ENCODE measurements at regions not wholly inside any gene's neighbourhood (a gene's known extent, or its start where the extent isn't known, plus 50 kb on each side); places are given as distances from the start of the nearest gene placed in this dataset.

- no peak for ATAC-seq
- DNase-seq (ENCODE audit: low spot score): no peak
Observed at GRCh38 chr18:76134628-76135027, 360.4 kb downstream of the ZNF516 start.

DNA sequence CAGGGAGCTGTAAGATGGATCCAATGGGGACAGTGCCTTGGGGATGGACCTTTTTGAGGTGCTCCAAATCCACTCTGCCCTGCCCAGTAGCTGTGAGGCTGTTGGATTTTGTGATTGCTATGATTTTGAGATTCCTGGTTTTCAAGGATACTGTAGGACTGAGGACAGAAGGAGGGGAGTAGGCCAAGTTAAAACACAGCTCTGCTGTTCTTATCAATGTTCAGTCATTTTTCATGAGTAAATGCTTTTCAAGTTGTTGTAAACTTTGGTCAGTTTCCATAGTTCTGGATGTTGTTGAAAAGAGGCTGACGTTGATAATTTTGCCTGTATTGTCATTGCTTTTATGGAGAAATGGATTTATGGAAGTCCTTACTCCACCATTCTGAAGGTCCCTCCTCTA lies 361.2 kb downstream of the ZNF516 start:
- no peak for DNase-seq (ENCODE audit: low spot score)
- no peak for ATAC-seq

DNA sequence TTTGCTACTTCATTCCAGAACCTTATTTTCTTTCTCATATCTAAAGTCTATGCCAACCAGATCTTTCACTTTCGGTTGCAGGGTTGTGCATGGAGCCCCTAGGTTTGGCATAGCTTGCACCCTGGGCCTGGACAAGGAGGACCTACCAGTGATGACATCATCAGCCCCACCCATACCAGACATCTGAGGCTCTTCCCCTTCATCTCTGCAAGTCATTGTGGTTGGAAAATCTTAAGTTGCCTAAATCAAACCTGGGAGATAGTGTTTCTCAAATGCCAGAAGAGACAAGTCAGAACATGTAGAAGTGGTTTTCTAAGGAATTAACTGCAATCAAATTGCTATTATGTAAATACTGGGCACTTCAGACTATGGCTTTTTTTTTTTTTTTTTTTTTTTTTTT lies 363.3 kb downstream of the ZNF516 start:
- DNase-seq (ENCODE audit: low spot score) (no peak), ATAC-seq (no peak)

- ATAC-seq (no peak), DNase-seq (ENCODE audit: low spot score) (no peak)
Observed at GRCh38 chr18:76130845-76131244, 364.2 kb downstream of the ZNF516 start.

GRCh38 chr18:76126327-76126726 lies 368.7 kb downstream of the ZNF516 start:
- ATAC-seq (no peak), DNase-seq (ENCODE audit: low spot score) (no peak)

GRCh38 chr18:76121011-76121410 lies 374.0 kb downstream of the ZNF516 start:
- DNase-seq (ENCODE audit: low spot score) (no peak), ATAC-seq (no peak)

GRCh38 chr18:76115580-76115979 lies 379.5 kb downstream of the ZNF516 start:
- DNase-seq (ENCODE audit: low spot score): no peak
- ATAC-seq: no peak

- no peak for ATAC-seq
- no peak for DNase-seq (ENCODE audit: low spot score)
Observed at GRCh38 chr18:76113101-76113500, 381.9 kb downstream of the ZNF516 start.

GRCh38 chr18:76102626-76103025 lies 392.4 kb downstream of the ZNF516 start:
- DNase-seq (ENCODE audit: low spot score) (no peak), ATAC-seq (no peak)

GRCh38 chr18:76102156-76102555 lies 392.9 kb downstream of the ZNF516 start:
- DNase-seq (ENCODE audit: low spot score): no peak
- no peak for ATAC-seq

DNA sequence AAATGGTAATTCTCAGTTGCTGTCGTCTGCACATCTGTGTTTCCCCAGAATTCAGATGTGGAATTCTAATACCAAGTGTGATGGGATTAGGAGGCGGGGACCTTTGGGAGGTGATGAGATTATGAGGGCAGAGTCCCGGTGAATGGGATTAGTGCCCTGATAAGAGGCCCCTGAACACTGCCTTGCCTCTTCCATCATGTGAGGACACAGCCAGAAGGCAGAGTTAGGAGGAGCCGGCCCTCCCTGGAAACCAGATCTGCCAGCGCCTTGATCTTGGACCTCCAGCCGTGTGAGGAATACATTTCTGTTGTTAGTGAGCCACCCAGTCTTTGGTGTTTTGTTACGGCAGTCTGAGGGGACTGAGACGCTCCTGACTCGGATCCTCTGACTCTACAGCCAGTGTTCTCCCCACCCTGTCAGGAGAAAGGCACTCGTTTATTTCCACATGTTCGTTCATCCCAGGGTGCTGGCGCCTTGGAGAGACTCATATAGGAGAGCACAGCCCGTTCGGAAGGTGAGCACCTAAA lies 395.0 kb downstream of the ZNF516 start:
- ATAC-seq: no peak
- DNase-seq (ENCODE audit: low spot score): no peak

DNA sequence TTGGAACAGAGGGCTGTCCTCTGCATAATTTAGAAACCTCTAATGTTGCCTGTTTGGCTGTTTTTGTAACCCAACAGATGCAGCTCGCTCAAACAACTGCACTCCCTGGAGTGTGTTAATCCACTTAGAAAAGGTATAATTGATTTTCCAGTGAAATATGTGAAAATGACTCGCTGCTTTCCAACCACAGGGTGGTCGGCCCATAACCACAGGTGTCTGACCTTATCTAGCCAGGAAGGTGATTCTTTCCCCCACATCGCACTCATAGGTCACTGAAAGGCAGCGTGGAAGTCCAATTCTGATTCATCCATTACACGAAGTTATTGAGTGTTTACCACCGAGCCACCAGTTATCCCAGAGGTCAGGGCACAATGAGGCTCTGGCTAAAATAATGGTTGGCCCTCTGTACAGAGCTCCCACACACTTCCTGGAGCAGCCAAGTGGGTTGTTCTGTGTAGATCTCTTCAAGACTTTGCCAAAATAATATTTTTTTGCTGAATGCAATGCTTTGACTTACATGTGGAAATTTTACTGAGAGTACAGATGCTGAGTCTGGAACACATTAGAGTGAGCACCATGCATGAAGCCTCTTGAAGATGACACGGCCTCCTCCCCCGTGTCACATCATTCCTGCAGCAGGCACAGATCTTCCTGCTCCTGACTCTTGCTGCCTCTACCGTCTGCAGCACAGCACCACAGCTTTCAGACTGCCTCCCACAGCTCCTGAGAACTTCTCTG lies 396.2 kb downstream of the ZNF516 start:
- no peak for DNase-seq (ENCODE audit: low spot score)
- ATAC-seq: no peak

DNA sequence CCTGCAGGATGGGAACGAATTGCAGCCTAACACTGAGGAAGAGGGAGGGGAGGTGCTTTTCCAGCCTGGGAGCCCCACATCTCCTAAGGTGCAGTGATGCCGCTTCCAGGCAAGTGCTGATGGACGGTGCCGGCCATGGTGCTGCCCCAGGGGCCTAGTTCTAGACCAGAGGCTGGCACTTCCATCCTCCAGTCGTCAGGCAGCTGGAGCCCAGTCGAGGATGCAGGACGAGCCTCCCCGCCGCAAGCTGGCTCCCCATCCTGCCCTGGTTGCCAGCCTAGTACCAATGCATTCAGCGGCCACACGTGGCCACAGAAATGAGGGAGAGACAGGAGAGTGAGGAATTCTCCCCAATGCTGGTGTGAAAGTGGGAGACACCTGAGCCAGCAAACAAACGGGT lies 413.5 kb downstream of the ZNF516 start:
- ATAC-seq: no peak

DNA sequence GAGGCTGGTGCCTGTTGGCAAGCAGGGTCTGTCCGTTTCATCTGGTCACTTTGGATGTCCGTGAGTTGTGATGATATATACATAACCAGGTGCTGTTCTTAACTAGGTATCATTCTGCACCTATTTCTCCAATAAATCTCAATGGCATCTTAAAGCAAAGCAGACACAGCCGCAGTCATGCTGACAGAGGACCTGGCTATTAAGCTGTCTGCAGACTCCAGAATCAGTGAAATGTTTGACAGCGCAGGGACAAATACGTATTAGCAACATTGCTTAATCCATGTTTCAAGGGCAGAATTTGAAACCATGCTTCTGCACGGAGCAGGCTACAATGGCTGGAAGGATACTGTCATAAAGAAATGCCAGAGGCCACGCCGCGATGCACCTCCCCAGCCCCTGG lies 414.6 kb downstream of the ZNF516 start:
- no peak for DNase-seq (ENCODE audit: low spot score)

More for the DNA sequence above, 413.5 kb downstream of the ZNF516 start:
- no peak for DNase-seq (ENCODE audit: low spot score)

GRCh38 chr18:76075777-76076176 lies 419.3 kb downstream of the ZNF516 start:
- DNase-seq (ENCODE audit: low spot score) (no peak), ATAC-seq (no peak)

More for the DNA sequence above, 414.6 kb downstream of the ZNF516 start:
- no peak for ATAC-seq

GRCh38 chr18:76064998-76065397 lies 430.0 kb downstream of the ZNF516 start:
- no peak for DNase-seq (ENCODE audit: low spot score)
- no peak for ATAC-seq

DNA sequence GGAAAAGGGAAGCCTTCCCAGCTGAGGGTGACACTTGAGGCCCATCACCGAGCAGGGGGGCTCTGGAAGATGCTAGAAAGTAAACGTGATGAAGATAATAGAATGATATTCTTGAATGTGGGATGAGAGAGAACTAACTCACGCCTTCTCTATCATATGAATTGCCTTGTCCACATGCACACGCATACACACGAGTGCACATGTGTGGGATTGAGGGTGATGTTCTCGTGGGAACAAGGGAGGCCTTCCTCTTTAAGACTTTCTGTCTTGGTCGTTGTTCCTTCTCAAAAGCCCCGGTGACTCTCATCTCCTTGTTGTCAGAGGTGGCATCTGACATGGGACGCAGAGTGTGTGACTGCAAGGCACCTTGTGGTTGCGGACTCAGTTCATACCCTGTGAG lies 436.9 kb downstream of the ZNF516 start:
- DNase-seq (ENCODE audit: low spot score) (no peak), ATAC-seq (no peak)

DNA sequence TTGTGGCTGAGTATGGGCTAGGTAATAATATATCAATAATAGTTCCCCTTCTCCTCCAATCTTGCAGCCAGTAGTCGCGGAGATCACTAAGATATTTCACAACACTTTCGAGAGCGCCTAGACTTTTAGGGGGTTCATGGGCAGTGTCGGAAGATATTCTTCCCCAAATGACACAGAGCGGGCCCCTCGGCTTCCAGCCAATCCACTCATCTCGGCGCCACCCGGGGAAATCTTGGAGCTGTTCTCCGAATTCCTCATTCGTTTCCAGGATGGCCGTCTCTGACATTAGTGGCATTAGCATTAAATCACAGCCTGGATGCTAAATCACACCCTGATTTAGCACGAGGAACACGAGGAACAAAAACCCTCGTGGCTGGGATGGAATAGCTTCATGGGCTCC lies 437.7 kb downstream of the ZNF516 start:
- ATAC-seq: no peak
- DNase-seq (ENCODE audit: low spot score): no peak

DNA sequence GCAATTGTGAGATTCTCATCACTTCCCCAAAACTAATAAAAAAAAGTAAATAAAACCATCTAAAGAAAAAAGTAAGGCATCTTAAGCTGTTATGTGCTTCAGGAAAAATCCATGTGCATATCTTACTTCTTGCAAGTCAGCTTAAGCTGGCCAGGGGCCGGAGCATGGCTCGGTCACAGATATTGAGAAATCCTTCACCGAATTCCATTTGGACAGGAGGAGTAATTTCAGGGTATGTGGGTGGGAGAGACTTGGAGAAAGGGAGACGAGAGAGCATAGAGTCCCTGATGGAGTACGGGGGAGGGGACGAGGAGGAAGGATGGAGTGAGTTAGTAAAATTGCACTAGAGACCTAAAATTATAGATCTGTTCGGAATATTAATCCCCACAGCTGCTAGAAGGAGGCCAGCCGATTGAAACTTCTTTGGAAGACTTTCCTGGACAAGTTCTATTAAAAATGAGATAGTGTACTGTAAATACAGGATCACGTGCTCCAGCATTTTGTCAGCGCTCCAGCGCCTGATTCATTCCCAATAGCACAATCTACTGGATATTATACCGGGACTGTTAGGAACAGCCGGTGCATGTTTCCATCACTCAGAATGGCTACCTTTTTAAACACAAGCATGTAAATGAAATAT lies 438.5 kb downstream of the ZNF516 start:
- DNase-seq (ENCODE audit: low spot score) (no peak), ATAC-seq (no peak)

- no peak for ATAC-seq
- no peak for DNase-seq (ENCODE audit: low spot score)
Observed at GRCh38 chr18:76055578-76055977, 439.5 kb downstream of the ZNF516 start.

DNA sequence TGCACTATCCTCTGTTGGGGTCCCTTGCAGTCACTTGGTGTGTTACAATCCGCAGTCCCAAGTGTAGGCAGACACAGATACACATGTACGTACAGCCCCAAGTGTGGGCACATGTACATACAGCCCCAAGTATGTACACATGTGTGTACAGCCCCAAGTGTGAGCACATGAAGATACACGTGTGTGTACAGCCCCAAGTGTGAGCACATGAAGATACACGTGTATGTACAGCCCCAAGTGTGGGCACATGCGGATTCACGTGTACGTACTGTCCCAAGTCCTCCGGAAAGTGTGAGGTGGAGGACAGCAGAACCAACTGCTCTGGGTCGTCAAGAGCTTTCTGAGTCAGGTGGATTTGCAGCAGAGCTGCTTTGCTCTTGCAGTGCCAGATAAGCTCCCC lies 440.0 kb downstream of the ZNF516 start:
- ATAC-seq (no peak), DNase-seq (ENCODE audit: low spot score) (no peak)

DNA sequence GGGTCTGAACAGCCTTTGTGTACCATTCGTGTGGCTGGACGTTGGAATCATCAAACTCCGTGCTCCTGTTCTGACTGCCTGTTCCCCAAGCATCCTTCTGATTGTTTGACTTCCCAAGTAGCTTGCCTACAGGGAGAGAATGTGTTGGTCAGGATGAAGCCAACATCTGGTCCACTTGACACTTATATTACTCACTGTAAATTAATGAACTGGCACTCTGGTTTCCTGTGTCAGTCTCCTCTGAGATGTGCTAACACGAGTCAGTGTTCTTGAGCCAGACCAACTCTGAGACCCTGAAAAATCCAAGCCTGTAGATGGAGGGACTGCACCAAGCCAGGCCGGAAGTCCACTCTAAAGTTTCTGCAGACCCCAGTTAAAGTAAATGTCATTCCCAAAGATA lies 440.9 kb downstream of the ZNF516 start:
- no peak for ATAC-seq
- DNase-seq (ENCODE audit: low spot score): no peak

- DNase-seq (ENCODE audit: low spot score) (no peak), ATAC-seq (no peak)
Observed at GRCh38 chr18:76053551-76053950, 441.5 kb downstream of the ZNF516 start.

Data from left lobe of liver (tissue), 2 donors.